Keratinocyte (primary cell): ENCODE measurements at regions not wholly inside any gene's neighbourhood (a gene's known extent, or its start where the extent isn't known, plus 50 kb on each side); places are given as distances from the start of the nearest gene placed in this dataset.

Source experiments
- DNase-seq: peaks from one replicate; pipeline ENCODE4 v3.0.0-alpha.2; 2011; ENCODE audit warnings: low read depth, missing footprints, low spot score
- FAIRE-seq: peaks from 2 replicates; lab custom pipeline; 2011; peaks lifted over from hg19 to GRCh38; lab: Jason Lieb, UNC
- H2AFZ ChIP-seq: 2 replicates; pipeline ENCODE4 v1.6.0; 2012; ENCODE audit warnings: low read length, control low read depth, inconsistent platforms; ENCODE audit not compliant: control insufficient read depth
- H3K27ac ChIP-seq: 2 replicates; pipeline ENCODE4 v1.5.1; 2011; ENCODE audit warnings: low read length; ENCODE audit not compliant: control insufficient read depth, insufficient read depth
- H3K27me3 ChIP-seq: 3 replicates; pipeline ENCODE4 v1.6.0; 2011; ENCODE audit warnings: low read length; ENCODE audit not compliant: control insufficient read depth, insufficient read depth; ENCODE audit errors: extremely low read depth
- H3K36me3 ChIP-seq, 2 experiments: 2 replicates in 1 of 2; 3 replicates in 1 of 2; pipeline ENCODE4 v1.5.1; 2011; ENCODE audit warnings: low read length in 2 of 2, mild to moderate bottlenecking in 1 of 2; ENCODE audit not compliant: control insufficient read depth in 2 of 2, insufficient read depth in 2 of 2; ENCODE audit errors: extremely low read depth in 1 of 2
- H3K4me1 ChIP-seq: 3 replicates; pipeline ENCODE4 v1.5.1; 2011; ENCODE audit warnings: low read length; ENCODE audit not compliant: control insufficient read depth, insufficient read depth; ENCODE audit errors: extremely low read depth
- H3K4me2 ChIP-seq: 3 replicates; pipeline ENCODE4 v1.6.0; 2011; ENCODE audit warnings: low read depth, low read length; ENCODE audit not compliant: control insufficient read depth, insufficient read depth; ENCODE audit errors: extremely low read depth
- H3K4me3 ChIP-seq, 3 experiments: fragments of 200-600 bp in 1 of 3; sonication (generic) in 1 of 3; 2 replicates in 2 of 3; 3 replicates in 1 of 3; pipeline ENCODE4 v1.5.1; 2011 to 2016; ENCODE audit warnings: low read length in 3 of 3, mild to moderate bottlenecking in 3 of 3, control low read depth in 2 of 3, inconsistent platforms in 1 of 3, low read depth in 1 of 3, mixed read lengths in 1 of 3, mixed run types in 1 of 3, moderate library complexity in 1 of 3; ENCODE audit not compliant: control insufficient read depth in 2 of 3, insufficient read depth in 2 of 3; ENCODE audit errors: extremely low read depth in 1 of 3
- H3K79me2 ChIP-seq: 2 replicates; pipeline ENCODE4 v1.6.0; 2012; ENCODE audit warnings: low read length; ENCODE audit not compliant: control insufficient read depth, insufficient read depth
- H3K9ac ChIP-seq: 3 replicates; pipeline ENCODE4 v1.6.0; 2011; ENCODE audit warnings: low read length; ENCODE audit not compliant: control insufficient read depth, insufficient read depth; ENCODE audit errors: extremely low read depth
- H3K9me1 ChIP-seq: 3 replicates; pipeline ENCODE4 v1.6.0; 2011; ENCODE audit warnings: low read length; ENCODE audit not compliant: control insufficient read depth, insufficient read depth; ENCODE audit errors: extremely low read depth
- H3K9me3 ChIP-seq: 2 replicates; pipeline ENCODE4 v1.5.1; 2012; ENCODE audit warnings: low read depth, low read length; ENCODE audit not compliant: control insufficient read depth
- H4K20me1 ChIP-seq: 3 replicates; pipeline ENCODE4 v1.6.0; 2011; ENCODE audit warnings: low read length; ENCODE audit not compliant: control insufficient read depth, insufficient read depth; ENCODE audit errors: extremely low read depth
- CTCF ChIP-seq, 3 experiments: IDR thresholded peaks in 1 of 3; conservative IDR thresholded peaks in 1 of 3; optimal IDR thresholded peaks in 1 of 3; 2 replicates in 2 of 3; 3 replicates in 1 of 3; pipeline versions ENCODE3 to v1.5.1; 2011; ENCODE audit warnings: low read length in 3 of 3, mild to moderate bottlenecking in 3 of 3, moderate library complexity in 2 of 3, control low read depth in 1 of 3, inconsistent platforms in 1 of 3; ENCODE audit not compliant: insufficient read depth in 2 of 3; ENCODE audit errors: extremely low read depth in 1 of 3
- EZH2 ChIP-seq: IDR thresholded peaks from one replicate; pipeline ENCODE4 v1.6.1; 2012; ENCODE audit warnings: inconsistent platforms, mild to moderate bottlenecking, low read length, moderate library complexity
- dilution Hi-C: fragments of 300-500 bp; cut with MboI; formaldehyde crosslinking; loops from one replicate; pipeline ENCODE4 v1.7.0; 2020; ENCODE audit warnings: low sequenced_read_pairs; ENCODE audit not compliant: extremely low pct_ligation_motif_present

GRCh38 chr5:87605663-87606062 is 192.9 kb upstream of the CCNH start:
- DNase-seq (no peak), FAIRE-seq (no peak)
- Histone ChIP-seq H3K27ac (no peak overlapping the region), H3K79me2 (no peaks in the 10 kb centered on the region), H3K9me3 (no peaks in the 10 kb centered on the region), H3K4me3 (no peak overlapping the region), H3K4me2 (no peak overlapping the region), H3K9ac (no peak overlapping the region), H3K36me3 (no peaks in the 10 kb centered on the region), H3K9me1 (no peaks in the 10 kb centered on the region), H4K20me1 (no peaks in the 10 kb centered on the region), H3K4me1 (no peaks in the 10 kb centered on the region), H3K27me3 (no peaks in the 10 kb centered on the region), H2AFZ (no peak overlapping the region)
- dilution Hi-C loops = no loop called here
- TF ChIP-seq EZH2 = no peak

- Histone ChIP-seq H3K79me2 (no peaks in the 10 kb centered on the region), H3K4me3 (no peak overlapping the region), H3K4me2 (no peak overlapping the region), H4K20me1 (no peaks in the 10 kb centered on the region), H3K4me1 (no peaks in the 10 kb centered on the region), H3K9me3 (no peaks in the 10 kb centered on the region), H3K9ac (no peak overlapping the region), H3K36me3 (no peaks in the 10 kb centered on the region), H3K9me1 (no peaks in the 10 kb centered on the region), H3K27ac (no peak overlapping the region), H3K27me3 (no peaks in the 10 kb centered on the region), H2AFZ (no peak overlapping the region)
- FAIRE-seq (no peak), DNase-seq (no peak)
- no peak for TF ChIP-seq EZH2
- no peak for TF ChIP-seq CTCF (optimal IDR thresholded peaks at IDR 0.05 in 1 of 3, IDR thresholded peaks at IDR 0.05 in 1 of 3, conservative IDR thresholded peaks at IDR 0.05 in 1 of 3; ENCODE audit: extremely low read depth in 1 of 3, insufficient read depth in 2 of 3, low read length in 3 of 3)
- dilution Hi-C loops = no loop called here
Measured at GRCh38 chr5:87599778-87600177, 187.0 kb upstream of the CCNH start.

DNA sequence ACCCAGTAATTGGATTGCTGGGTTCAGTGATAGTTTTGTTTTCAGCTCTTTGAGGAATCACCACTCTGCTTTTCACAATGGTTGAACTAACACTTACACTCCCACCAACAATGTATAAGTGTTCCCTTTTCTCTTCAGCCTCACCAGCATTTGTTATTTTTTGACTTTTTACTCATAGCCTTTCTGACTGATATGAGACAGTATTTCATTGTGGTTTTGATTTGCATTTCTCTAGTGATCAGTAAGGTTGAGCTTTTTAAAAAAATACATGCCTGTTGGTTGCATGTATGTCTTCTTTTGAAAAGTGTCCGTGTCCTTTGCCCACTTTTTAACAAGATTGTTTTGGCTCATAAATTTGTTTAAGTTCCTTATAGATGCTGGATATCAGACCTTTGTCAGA is 185.7 kb upstream of the CCNH start:
- Histone ChIP-seq H3K9ac (no peak overlapping the region), H3K9me1 (no peaks in the 10 kb centered on the region), H3K4me2 (no peak overlapping the region), H3K27me3 (no peaks in the 10 kb centered on the region), H3K9me3 (no peaks in the 10 kb centered on the region), H3K27ac (no peak overlapping the region), H2AFZ (no peak overlapping the region), H3K4me3 (no peak overlapping the region), H3K4me1 (no peaks in the 10 kb centered on the region), H3K36me3 (no peaks in the 10 kb centered on the region), H3K79me2 (no peaks in the 10 kb centered on the region), H4K20me1 (no peaks in the 10 kb centered on the region)
- DNase-seq = no peak
- TF ChIP-seq EZH2 (no peak), CTCF (optimal IDR thresholded peaks at IDR 0.05 in 1 of 3, IDR thresholded peaks at IDR 0.05 in 1 of 3, conservative IDR thresholded peaks at IDR 0.05 in 1 of 3; ENCODE audit: extremely low read depth in 1 of 3, insufficient read depth in 2 of 3, low read length in 3 of 3) (no peak)
- dilution Hi-C loops = no loop called here
- no peak for FAIRE-seq
